ENCODE measurements at regions not wholly inside any gene's neighbourhood (a gene's known extent, or its start where the extent isn't known, plus 50 kb on each side); places are given as distances from the start of the nearest gene placed in this dataset.
"Not testable (repeated sequence)": the region's sequence is repeated elsewhere in the genome, so short reads cannot be mapped to it uniquely, and the experiment has no call there.

GRCh38 chr4:134700251-134700650, 498.7 kb upstream of the PABPC4L start:
- ChIA-PET CTCF (no interaction called here), POLR2A (no interaction called here)
- ATAC-seq (no peak), FAIRE-seq (no peak), DNase-seq (ENCODE audit: low read depth in 1 of 2, low spot score in 1 of 2) (no peak)
- no peak overlapping the region for H3K4me3 ChIP-seq
- no peaks in the 10 kb centered on the region for H3K9me3 ChIP-seq
- 36% methylated on average over 4 of the region's 4 CpGs for WGBS (ENCODE audit: missing lambda C conversion rate)
- no peak for TF ChIP-seq GATA3 (IDR thresholded peaks at IDR 0.05; ENCODE audit: borderline replicate concordance)
- no peak for TF ChIP-seq HOXA7 (CRISPR knock-in tag; IDR thresholded peaks at IDR 0.05)
- no peak for TF ChIP-seq POLR2A (IDR thresholded peaks at IDR 0.05; ENCODE audit: low read length)
- TF ChIP-seq CBX8 (IDR thresholded peaks at IDR 0.05): no peak
- no peak for TF ChIP-seq ZFP36 (IDR thresholded peaks at IDR 0.05; ENCODE audit: borderline replicate concordance, partially characterized antibody)
- no peak for TF ChIP-seq TFCP2L1 (CRISPR knock-in tag; IDR thresholded peaks at IDR 0.05)
- TF ChIP-seq ATOH8 (CRISPR knock-in tag; IDR thresholded peaks at IDR 0.05; ENCODE audit: low read depth): no peak
- no peak for TF ChIP-seq EHF (CRISPR knock-in tag; IDR thresholded peaks at IDR 0.05)
- TF ChIP-seq ELK1 (IDR thresholded peaks at IDR 0.05; ENCODE audit: low read depth, low read length): no peak
- TF ChIP-seq CHD4 (IDR thresholded peaks at IDR 0.05; ENCODE audit: borderline replicate concordance): no peak
- TF ChIP-seq RNF2 (IDR thresholded peaks at IDR 0.05; ENCODE audit: borderline replicate concordance, low read depth): no peak
- TF ChIP-seq HOXB5 (CRISPR knock-in tag; IDR thresholded peaks at IDR 0.05): no peak
- H3K4me2 ChIP-seq: no peak overlapping the region
- no peak overlapping the region for H3K27ac ChIP-seq
- no peaks in the 10 kb centered on the region for H3K4me1 ChIP-seq

GRCh38 chr4:134698831-134699230, 497.2 kb upstream of the PABPC4L start:
- DNase-seq (ENCODE audit: low read depth in 1 of 2, low spot score in 1 of 2); H3K4me2 ChIP-seq; FAIRE-seq; CTCF ChIA-PET; H3K9me3 ChIP-seq; H3K4me3 ChIP-seq; POLR2A ChIA-PET; H3K27ac ChIP-seq; ATAC-seq; H3K4me1 ChIP-seq: not testable (repeated sequence)
- WGBS (ENCODE audit: missing lambda C conversion rate): 40% methylated on average over 4 of the region's 4 CpGs

GRCh38 chr4:134695433-134695832, 493.8 kb upstream of the PABPC4L start:
- no peak for ATAC-seq
- no peak overlapping the region for H3K4me3 ChIP-seq
- no peak overlapping the region for H3K27ac ChIP-seq
- ChIA-PET CTCF (no interaction called here), POLR2A (no interaction called here)
- TF ChIP-seq USF2 (IDR thresholded peaks at IDR 0.05): no peak
- no peak for TF ChIP-seq EHF (CRISPR knock-in tag; IDR thresholded peaks at IDR 0.05)
- TF ChIP-seq BHLHE40 (IDR thresholded peaks at IDR 0.05; ENCODE audit: low read depth, low read length): no peak
- TF ChIP-seq RCOR1 (IDR thresholded peaks at IDR 0.05; ENCODE audit: low read depth, low read length): no peak
- no peak for DNase-seq (ENCODE audit: low read depth in 1 of 2, low spot score in 1 of 2)
- no peaks in the 10 kb centered on the region for H3K9me3 ChIP-seq
- FAIRE-seq: no peak
- H3K4me1 ChIP-seq: no peaks in the 10 kb centered on the region
- H3K4me2 ChIP-seq: no peak overlapping the region
- WGBS (ENCODE audit: missing lambda C conversion rate): 8% methylated on average over 1 of the region's 1 CpG

- ATAC-seq (no peak), FAIRE-seq (no peak), DNase-seq (ENCODE audit: low read depth in 1 of 2, low spot score in 1 of 2) (no peak)
- Histone ChIP-seq H3K9me3 (no peaks in the 10 kb centered on the region), H3K4me1 (no peaks in the 10 kb centered on the region), H3K4me3 (no peak overlapping the region), H3K4me2 (no peak overlapping the region), H3K27ac (no peak overlapping the region)
- TF ChIP-seq POLR2AphosphoS2 (conservative IDR thresholded peaks at IDR 0.05; ENCODE audit: low read length) (no peak), HOXB5 (CRISPR knock-in tag; IDR thresholded peaks at IDR 0.05) (no peak), CBX2 (IDR thresholded peaks at IDR 0.05; ENCODE audit: borderline replicate concordance, low read depth) (no peak), CHD2 (IDR thresholded peaks at IDR 0.05; ENCODE audit: low read length, partially characterized antibody) (no peak), PBX3 (IDR thresholded peaks at IDR 0.05) (no peak), ELK1 (IDR thresholded peaks at IDR 0.05; ENCODE audit: low read depth, low read length) (no peak), MAFK (IDR thresholded peaks at IDR 0.05; ENCODE audit: partially characterized antibody) (no peak), KDM1A (IDR thresholded peaks at IDR 0.05; ENCODE audit: low read depth) (no peak)
- CTCF ChIA-PET: no interaction called here
- 78% methylated on average over 2 of the region's 2 CpGs for WGBS (ENCODE audit: missing lambda C conversion rate)
- POLR2A ChIA-PET: no interaction called here
These were observed 490.3 kb upstream of the PABPC4L start for GRCh38 chr4:134691915-134692314.

Data from A549 (cell line).